Body of pancreas (tissue), 4 donors: ENCODE measurements at regions not wholly inside any gene's neighbourhood (a gene's known extent, or its start where the extent isn't known, plus 50 kb on each side); places are given as distances from the start of the nearest gene placed in this dataset.

Experiments used
- POLR2A ChIP-seq, 3 donors: fragments of 450-650 bp; IDR thresholded peaks; one replicate each; pipeline ENCODE4 v1.6.1; 2016; ENCODE audit warnings: antibody characterized with exemption in 3 of 3, mild to moderate bottlenecking in 2 of 3
- TF ChIP-seq, protein P1 (sequence below), 7 experiments: fragments of 450-650 bp in 4 of 7; fragments of 200-600 bp in 3 of 7; sonication (generic) in 3 of 7; IDR thresholded peaks; one replicate each; pipeline ENCODE4 v1.5.1; 2016 to 2019; ENCODE audit warnings: antibody characterized with exemption in 7 of 7

DNA sequence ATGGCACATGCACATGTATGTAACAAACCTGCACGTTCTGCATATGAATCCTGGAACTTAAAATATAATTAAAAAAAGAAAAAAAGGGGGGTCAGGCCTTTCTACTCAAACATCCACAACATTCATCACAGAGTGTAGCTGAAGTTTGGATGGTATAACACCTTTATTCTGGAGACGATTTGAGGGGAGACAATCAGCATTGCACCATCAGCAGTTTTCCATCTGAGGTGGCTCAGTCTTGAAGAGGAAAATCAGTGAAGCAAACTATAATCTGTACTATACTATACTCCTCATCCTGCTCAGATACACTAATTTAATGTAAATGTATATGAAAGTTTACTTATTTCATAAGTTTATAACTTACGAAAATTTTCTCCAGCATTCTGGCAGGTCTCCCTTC, 969.7 kb downstream of the SLITRK1 start:
- TF ChIP-seq, protein P1, sequence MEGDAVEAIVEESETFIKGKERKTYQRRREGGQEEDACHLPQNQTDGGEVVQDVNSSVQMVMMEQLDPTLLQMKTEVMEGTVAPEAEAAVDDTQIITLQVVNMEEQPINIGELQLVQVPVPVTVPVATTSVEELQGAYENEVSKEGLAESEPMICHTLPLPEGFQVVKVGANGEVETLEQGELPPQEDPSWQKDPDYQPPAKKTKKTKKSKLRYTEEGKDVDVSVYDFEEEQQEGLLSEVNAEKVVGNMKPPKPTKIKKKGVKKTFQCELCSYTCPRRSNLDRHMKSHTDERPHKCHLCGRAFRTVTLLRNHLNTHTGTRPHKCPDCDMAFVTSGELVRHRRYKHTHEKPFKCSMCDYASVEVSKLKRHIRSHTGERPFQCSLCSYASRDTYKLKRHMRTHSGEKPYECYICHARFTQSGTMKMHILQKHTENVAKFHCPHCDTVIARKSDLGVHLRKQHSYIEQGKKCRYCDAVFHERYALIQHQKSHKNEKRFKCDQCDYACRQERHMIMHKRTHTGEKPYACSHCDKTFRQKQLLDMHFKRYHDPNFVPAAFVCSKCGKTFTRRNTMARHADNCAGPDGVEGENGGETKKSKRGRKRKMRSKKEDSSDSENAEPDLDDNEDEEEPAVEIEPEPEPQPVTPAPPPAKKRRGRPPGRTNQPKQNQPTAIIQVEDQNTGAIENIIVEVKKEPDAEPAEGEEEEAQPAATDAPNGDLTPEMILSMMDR (IDR thresholded peaks at IDR 0.05) = no peak
- TF ChIP-seq POLR2A (IDR thresholded peaks at IDR 0.05) = no peak
